ENCODE measurements at regions not wholly inside any gene's neighbourhood (a gene's known extent, or its start where the extent isn't known, plus 50 kb on each side); places are given as distances from the start of the nearest gene placed in this dataset.

DNA sequence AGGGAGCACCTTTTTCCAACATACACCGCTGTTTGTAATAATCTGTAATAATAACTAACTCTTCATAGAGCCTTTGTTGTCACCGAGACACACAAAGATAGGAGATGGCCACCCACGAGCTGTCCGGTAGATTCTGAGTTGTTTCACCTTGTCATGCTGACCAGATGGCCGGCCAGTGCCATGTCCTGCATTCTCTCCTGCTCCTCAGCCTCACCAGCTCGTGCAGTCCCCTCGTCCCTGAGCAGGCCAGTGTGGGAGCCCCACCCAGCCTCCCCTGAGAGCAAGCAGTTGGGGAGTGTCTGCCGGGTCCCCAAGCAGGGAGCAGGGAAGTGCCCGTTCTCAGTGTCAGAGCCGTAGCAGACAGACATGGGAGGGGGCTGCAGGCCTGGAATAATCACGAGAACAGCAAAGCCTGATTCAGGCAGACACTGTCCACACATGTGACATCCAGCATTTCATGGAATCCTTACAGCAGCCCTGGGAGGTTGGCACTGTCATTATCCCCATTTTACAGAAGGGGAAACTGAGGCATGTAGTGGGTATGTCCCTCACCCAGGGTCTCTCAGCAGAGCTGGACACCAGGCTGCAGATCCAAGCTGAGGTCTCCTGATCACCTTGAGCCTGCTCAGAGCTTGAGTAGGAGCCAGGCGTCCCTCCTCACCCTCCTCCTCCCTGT lies 178.5 kb upstream of the CIBAR2 start:
- TF ChIP-seq, protein P1, sequence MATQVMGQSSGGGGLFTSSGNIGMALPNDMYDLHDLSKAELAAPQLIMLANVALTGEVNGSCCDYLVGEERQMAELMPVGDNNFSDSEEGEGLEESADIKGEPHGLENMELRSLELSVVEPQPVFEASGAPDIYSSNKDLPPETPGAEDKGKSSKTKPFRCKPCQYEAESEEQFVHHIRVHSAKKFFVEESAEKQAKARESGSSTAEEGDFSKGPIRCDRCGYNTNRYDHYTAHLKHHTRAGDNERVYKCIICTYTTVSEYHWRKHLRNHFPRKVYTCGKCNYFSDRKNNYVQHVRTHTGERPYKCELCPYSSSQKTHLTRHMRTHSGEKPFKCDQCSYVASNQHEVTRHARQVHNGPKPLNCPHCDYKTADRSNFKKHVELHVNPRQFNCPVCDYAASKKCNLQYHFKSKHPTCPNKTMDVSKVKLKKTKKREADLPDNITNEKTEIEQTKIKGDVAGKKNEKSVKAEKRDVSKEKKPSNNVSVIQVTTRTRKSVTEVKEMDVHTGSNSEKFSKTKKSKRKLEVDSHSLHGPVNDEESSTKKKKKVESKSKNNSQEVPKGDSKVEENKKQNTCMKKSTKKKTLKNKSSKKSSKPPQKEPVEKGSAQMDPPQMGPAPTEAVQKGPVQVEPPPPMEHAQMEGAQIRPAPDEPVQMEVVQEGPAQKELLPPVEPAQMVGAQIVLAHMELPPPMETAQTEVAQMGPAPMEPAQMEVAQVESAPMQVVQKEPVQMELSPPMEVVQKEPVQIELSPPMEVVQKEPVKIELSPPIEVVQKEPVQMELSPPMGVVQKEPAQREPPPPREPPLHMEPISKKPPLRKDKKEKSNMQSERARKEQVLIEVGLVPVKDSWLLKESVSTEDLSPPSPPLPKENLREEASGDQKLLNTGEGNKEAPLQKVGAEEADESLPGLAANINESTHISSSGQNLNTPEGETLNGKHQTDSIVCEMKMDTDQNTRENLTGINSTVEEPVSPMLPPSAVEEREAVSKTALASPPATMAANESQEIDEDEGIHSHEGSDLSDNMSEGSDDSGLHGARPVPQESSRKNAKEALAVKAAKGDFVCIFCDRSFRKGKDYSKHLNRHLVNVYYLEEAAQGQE (IDR thresholded peaks at IDR 0.05; ENCODE audit: insufficient read depth in 1 of 2, low read depth in 2 of 2, low read length in 2 of 2), result no peak
- no peak for TF ChIP-seq SIN3A (IDR thresholded peaks at IDR 0.05; ENCODE audit: borderline replicate concordance, insufficient read depth, low read length)
- no peak for TF ChIP-seq POLR2AphosphoS5 (IDR thresholded peaks at IDR 0.05; ENCODE audit: low read depth, low read length)
- no peak for TF ChIP-seq TAF1 (IDR thresholded peaks at IDR 0.05; ENCODE audit: borderline replicate concordance, insufficient read depth, low read length)
- no peak for TF ChIP-seq FOXP2 (optimal IDR thresholded peaks at IDR 0.05; ENCODE audit: borderline replicate concordance, extremely low read depth, extremely low read length, insufficient read depth)

DNA sequence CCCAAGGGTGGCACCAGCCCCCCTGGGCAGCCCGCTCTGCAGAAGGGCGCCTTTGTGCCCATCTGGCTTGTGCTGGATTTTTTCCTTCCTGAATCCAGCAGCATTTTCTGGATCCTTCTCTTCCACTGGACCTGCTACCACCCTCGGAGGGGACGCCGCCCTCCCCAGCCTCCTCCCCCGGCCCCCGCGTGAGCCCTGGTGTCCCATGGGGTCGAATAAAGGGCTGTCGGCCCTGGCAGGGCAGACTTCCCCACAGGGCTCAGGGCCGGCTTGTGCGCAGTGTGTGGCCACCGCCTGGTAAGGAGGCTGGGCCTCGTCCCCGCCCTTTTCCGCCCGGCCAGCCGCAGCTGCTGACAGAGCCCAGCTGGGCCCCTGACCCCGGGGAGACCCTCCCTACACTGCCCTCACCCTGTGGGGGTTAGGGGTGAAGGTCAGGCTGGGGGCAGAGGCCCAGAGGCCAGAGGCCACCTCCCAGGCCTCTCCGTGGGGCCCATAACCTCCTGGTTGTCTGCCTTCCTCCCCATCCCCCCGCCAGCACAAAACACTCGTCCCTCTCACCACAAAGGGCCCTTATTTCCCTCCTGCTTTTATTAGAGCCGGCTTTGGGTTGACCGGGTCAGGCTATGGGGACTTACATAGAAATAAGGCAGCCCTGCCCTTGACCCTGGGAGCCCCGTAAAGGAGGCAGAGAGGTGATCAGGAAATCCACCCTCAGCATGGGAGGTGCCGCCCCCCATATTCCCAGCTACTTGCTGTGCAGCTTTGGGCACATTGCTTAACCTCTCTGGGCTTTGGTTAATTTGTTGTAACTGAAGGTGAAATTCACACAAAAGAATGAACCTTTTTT lies 179.3 kb upstream of the CIBAR2 start:
- TF ChIP-seq, protein P1 (IDR thresholded peaks at IDR 0.05; ENCODE audit: insufficient read depth in 1 of 2, low read depth in 2 of 2, low read length in 2 of 2), result no peak
- TF ChIP-seq POLR2AphosphoS5 (IDR thresholded peaks at IDR 0.05; ENCODE audit: low read depth, low read length), result no peak

DNA sequence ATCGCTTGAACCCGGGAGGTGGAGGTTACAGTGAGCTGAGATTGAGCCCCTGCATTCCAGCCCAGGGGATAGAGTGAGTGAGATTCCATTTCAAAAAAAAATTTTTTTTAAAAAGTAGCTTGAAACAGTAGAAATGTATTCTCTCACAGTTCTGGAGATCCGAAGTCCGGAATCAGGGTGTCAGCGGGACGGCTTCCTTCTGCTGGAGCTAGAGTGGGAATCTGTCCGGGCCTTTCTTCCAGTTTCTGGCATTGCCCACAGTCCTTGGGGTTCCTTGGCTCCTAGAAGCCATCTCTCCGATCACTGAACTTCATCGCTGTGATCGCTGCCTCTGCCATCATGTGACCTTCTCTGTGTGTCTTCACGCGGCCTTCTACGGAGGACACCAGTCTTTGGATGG lies 181.2 kb upstream of the CIBAR2 start:
- TF ChIP-seq POLR2AphosphoS5 (IDR thresholded peaks at IDR 0.05; ENCODE audit: low read depth, low read length) (no peak), FOXP2 (optimal IDR thresholded peaks at IDR 0.05; ENCODE audit: borderline replicate concordance, extremely low read depth, extremely low read length, insufficient read depth) (no peak), SIN3A (IDR thresholded peaks at IDR 0.05; ENCODE audit: borderline replicate concordance, insufficient read depth, low read length) (no peak), TAF1 (IDR thresholded peaks at IDR 0.05; ENCODE audit: borderline replicate concordance, insufficient read depth, low read length) (no peak)
- TF ChIP-seq, protein P1 (IDR thresholded peaks at IDR 0.05; ENCODE audit: insufficient read depth in 1 of 2, low read depth in 2 of 2, low read length in 2 of 2), result no peak

DNA sequence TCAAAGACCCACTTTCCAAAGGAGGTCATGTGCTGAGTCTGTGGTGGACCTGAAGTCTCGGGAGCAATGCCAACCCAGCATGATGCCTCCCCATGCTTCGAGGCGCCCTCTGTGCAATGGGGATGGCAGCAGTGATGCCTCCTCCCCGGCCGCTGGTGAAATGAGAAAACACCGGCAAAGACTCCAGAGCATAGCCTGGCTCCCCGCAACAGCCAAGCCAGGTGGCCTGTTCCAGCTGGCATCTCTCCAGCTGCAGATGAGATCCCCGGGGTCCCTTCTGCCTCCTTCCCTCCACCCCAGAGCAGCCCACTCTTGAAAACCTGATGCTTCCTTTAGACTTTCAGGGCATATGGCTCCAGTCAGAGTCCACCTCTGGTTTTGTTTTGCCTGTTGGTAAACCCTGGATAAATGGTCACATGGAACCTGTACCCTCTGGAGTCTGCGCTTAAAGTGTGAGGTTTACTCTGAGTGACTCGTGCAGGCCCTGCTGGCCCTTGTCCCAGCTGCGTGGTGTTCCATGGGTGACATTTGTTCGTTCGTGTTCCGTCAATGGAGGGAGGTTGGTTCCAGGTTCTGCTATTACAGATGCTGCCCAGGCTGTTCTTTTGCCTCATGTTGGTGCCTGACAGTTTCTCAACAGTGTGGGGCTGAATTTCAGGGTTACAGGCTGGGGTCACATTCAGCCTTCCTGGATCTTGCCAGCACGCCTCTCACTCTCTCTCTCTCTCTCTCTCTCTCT lies 181.8 kb upstream of the CIBAR2 start:
- TF ChIP-seq, protein P1 (IDR thresholded peaks at IDR 0.05; ENCODE audit: insufficient read depth in 1 of 2, low read depth in 2 of 2, low read length in 2 of 2), result no peak
- no peak for TF ChIP-seq POLR2AphosphoS5 (IDR thresholded peaks at IDR 0.05; ENCODE audit: low read depth, low read length)
- no peak for TF ChIP-seq TAF1 (IDR thresholded peaks at IDR 0.05; ENCODE audit: borderline replicate concordance, insufficient read depth, low read length)
- TF ChIP-seq SIN3A (IDR thresholded peaks at IDR 0.05; ENCODE audit: borderline replicate concordance, insufficient read depth, low read length), result no peak
- no peak for TF ChIP-seq FOXP2 (optimal IDR thresholded peaks at IDR 0.05; ENCODE audit: borderline replicate concordance, extremely low read depth, extremely low read length, insufficient read depth)
